ENCODE measurements at regions not wholly inside any gene's neighbourhood (a gene's known extent, or its start where the extent isn't known, plus 50 kb on each side); places are given as distances from the start of the nearest gene placed in this dataset.

DNA sequence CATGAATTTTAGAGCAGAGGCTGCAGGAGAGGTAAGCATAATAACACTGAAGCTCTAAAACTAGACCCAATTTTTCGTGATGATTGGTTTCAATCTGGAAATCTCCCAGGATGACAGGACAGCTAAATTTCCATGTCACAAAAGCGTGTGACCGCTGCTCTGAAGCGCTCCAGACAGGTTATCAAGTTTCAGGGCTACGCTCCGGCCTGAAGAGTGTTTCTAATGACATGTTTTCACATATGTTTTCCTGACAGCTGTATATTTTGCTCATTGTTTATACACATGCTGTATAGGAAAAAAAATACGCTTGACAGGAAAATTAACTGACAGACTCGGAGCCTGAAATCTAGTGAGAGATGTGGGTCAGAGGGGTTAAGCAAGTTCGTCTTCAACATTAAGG is 219.8 kb upstream of the BMPER start:
- no peaks in the 10 kb centered on the region for H3K27me3 Mint-ChIP-seq (ENCODE audit: low read depth)
- peak overlapping the region in 2 of 3 experiments; percentile 32 to 34 for H3K27ac Mint-ChIP-seq
- TF ChIP-seq, protein P1, sequence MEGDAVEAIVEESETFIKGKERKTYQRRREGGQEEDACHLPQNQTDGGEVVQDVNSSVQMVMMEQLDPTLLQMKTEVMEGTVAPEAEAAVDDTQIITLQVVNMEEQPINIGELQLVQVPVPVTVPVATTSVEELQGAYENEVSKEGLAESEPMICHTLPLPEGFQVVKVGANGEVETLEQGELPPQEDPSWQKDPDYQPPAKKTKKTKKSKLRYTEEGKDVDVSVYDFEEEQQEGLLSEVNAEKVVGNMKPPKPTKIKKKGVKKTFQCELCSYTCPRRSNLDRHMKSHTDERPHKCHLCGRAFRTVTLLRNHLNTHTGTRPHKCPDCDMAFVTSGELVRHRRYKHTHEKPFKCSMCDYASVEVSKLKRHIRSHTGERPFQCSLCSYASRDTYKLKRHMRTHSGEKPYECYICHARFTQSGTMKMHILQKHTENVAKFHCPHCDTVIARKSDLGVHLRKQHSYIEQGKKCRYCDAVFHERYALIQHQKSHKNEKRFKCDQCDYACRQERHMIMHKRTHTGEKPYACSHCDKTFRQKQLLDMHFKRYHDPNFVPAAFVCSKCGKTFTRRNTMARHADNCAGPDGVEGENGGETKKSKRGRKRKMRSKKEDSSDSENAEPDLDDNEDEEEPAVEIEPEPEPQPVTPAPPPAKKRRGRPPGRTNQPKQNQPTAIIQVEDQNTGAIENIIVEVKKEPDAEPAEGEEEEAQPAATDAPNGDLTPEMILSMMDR (IDR thresholded peaks at IDR 0.05; ENCODE audit: unreplicated experiment in 3 of 3): no peak
- H3K4me3 Mint-ChIP-seq: no peak overlapping the region
- H3K4me1 Mint-ChIP-seq: peaks cover 22% of the 10 kb centered on the region
- H3K36me3 Mint-ChIP-seq (ENCODE audit: low read depth): peaks cover 22% of the 10 kb centered on the region
- H3K9me3 Mint-ChIP-seq: peaks cover 2% of the 10 kb centered on the region

DNA sequence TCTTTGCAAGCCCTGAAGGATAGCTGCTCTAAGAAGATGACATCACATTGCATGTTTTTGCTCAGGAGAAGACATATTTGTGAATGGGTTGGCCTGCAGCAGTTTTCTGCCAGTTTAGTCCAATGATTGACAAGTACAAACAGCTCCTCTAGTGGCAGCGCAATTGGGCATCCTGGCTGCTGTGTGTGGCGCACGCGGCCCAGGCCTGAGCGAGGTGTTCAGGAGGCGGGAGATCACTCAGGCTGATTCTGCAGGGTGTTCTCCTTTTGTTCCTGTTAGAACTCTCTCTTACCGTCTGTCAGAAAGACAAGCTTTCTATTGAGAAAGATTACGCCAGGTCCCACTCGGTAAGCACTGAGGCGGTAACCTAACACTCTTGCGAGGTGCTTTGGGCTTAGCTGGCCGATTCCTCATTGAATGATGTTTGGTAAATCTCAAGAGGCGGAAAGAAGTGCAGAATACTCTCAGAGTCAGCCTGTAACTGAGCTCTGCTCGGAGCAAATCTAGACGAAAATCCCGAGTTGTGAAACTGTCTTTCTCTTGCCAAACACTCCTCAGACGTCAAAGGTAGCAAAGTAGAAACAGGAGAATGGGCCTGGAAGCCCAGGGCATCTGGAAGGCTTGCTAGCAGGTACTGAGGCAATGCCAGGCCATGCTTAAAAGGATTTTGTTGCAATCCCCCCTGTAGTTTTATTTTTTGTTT is 219.2 kb upstream of the BMPER start:
- Mint-ChIP-seq H3K9me3 (peaks cover 6% of the 10 kb centered on the region), H3K27me3 (ENCODE audit: low read depth) (no peaks in the 10 kb centered on the region), H3K27ac (peak overlapping the region; percentile 32 to 36 (median 34)), H3K4me1 (peaks cover 22% of the 10 kb centered on the region), H3K36me3 (ENCODE audit: low read depth) (peaks cover 25% of the 10 kb centered on the region), H3K4me3 (no peak overlapping the region)
- TF ChIP-seq, protein P1 (IDR thresholded peaks at IDR 0.05; ENCODE audit: unreplicated experiment in 3 of 3): no peak

DNA sequence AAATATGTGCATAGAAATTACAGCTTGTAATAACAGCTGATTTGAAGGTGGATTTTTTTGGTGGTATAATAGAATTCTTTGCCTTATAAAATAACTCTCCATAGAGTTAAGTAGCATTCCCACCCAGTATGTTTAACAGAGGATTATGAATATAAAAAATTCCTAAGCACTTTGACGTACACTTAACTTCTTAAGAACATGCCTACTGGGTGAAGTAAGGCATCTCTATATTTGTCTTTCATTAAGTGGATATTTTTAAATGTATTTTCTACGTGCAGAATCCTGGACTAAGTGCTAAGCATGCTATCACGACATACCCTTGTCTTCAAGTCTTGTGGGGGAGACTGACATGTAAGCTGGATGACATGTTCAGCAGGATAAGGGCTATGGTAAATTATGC is 217.7 kb upstream of the BMPER start:
- Mint-ChIP-seq H3K27me3 (ENCODE audit: low read depth) (peaks cover under 1% of the 10 kb centered on the region), H3K36me3 (ENCODE audit: low read depth) (peaks cover 33% of the 10 kb centered on the region), H3K4me1 (peaks cover 22% of the 10 kb centered on the region), H3K4me3 (no peak overlapping the region), H3K9me3 (peaks cover 8% of the 10 kb centered on the region), H3K27ac (no peak overlapping the region)
- TF ChIP-seq, protein P1 (IDR thresholded peaks at IDR 0.05; ENCODE audit: unreplicated experiment in 3 of 3): no peak

DNA sequence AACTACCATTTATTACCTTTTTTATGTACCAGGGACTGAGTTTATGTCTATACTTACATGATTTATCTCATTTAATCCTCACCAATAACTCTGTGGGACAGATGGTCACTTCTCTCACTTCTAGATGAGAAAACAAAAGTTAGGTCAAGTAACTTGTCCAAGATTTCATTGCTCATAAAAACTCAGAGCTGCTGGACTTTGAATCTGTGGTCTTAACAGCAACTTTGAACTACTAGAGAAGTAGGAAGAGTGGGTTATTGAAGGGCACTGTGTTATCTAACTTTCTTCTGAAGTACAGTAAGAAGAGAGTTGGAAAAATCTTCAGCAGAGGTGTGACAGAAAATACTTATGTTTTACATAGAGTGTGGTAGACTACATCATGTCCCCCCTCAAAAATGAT is 214.2 kb upstream of the BMPER start:
- no peak overlapping the region for H3K4me3 Mint-ChIP-seq
- TF ChIP-seq, protein P1 (IDR thresholded peaks at IDR 0.05; ENCODE audit: unreplicated experiment in 3 of 3): no peak
- H3K4me1 Mint-ChIP-seq: peaks cover 11% of the 10 kb centered on the region
- H3K27ac Mint-ChIP-seq: no peak overlapping the region
- H3K36me3 Mint-ChIP-seq (ENCODE audit: low read depth): peaks cover 33% of the 10 kb centered on the region
- peaks cover 13% of the 10 kb centered on the region for H3K27me3 Mint-ChIP-seq (ENCODE audit: low read depth)
- peaks cover 11% of the 10 kb centered on the region for H3K9me3 Mint-ChIP-seq

DNA sequence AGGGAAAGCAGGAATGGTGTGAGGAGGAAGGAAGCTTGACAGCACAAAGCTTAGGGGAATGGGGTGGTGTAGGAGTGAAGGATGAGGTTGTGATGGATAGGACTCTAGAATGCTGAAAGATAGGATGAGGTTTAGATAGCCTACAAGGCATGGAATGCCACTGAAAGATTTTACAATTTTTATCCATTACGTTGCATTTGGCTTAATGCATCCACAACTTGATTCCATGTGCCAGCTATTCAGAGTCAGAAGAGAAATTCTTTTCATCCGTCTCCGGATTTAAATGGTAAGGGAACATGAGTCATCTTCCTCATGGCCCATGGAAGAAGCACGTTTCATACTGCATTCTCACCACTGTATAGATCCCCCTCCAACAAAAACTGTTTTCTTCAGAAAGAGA is 212.4 kb upstream of the BMPER start:
- peaks cover 11% of the 10 kb centered on the region for H3K9me3 Mint-ChIP-seq
- TF ChIP-seq, protein P1 (IDR thresholded peaks at IDR 0.05; ENCODE audit: unreplicated experiment in 3 of 3): no peak
- peaks cover 8% of the 10 kb centered on the region for H3K4me1 Mint-ChIP-seq
- no peak overlapping the region for H3K4me3 Mint-ChIP-seq
- no peak overlapping the region for H3K27ac Mint-ChIP-seq
- peaks cover 30% of the 10 kb centered on the region for H3K36me3 Mint-ChIP-seq (ENCODE audit: low read depth)
- H3K27me3 Mint-ChIP-seq (ENCODE audit: low read depth): peaks cover 19% of the 10 kb centered on the region

DNA sequence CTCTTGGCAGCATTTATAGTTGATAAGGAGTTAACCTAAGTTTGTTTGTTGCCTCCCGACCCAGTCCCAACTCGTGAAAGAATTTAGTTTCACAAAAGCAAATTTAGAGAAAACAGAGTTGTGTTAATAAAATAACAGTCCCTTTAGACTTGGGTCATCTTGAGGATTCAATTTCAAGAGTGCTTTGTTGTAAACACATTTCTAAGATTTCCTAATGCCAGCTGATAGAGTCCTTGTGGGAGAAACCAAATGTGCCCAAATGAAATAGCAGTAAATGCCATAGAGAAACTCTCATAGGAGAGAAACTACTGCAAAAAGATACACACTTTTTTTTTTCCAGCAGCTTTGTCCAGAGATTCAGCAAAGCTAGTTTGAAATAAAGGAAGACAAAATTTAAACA is 211.3 kb upstream of the BMPER start:
- Mint-ChIP-seq H3K4me1 (peaks cover 19% of the 10 kb centered on the region), H3K27me3 (ENCODE audit: low read depth) (peaks cover 19% of the 10 kb centered on the region), H3K27ac (no peak overlapping the region), H3K36me3 (ENCODE audit: low read depth) (peaks cover 25% of the 10 kb centered on the region), H3K4me3 (no peak overlapping the region), H3K9me3 (peaks cover 9% of the 10 kb centered on the region)
- TF ChIP-seq, protein P1 (IDR thresholded peaks at IDR 0.05; ENCODE audit: unreplicated experiment in 3 of 3): no peak

Data from nephron (organoid).